ENCODE measurements at regions not wholly inside any gene's neighbourhood (a gene's known extent, or its start where the extent isn't known, plus 50 kb on each side); places are given as distances from the start of the nearest gene placed in this dataset.
"Not testable (repeated sequence)": the region's sequence is repeated elsewhere in the genome, so short reads cannot be mapped to it uniquely, and the experiment has no call there.

GRCh38 chr6:87755708-87756671 lies 54.0 kb upstream of the AKIRIN2 start:
- no peak for DNase-seq

GRCh38 chr6:87754828-87755227 lies 52.8 kb upstream of the AKIRIN2 start:
- DNase-seq, result no peak

DNA sequence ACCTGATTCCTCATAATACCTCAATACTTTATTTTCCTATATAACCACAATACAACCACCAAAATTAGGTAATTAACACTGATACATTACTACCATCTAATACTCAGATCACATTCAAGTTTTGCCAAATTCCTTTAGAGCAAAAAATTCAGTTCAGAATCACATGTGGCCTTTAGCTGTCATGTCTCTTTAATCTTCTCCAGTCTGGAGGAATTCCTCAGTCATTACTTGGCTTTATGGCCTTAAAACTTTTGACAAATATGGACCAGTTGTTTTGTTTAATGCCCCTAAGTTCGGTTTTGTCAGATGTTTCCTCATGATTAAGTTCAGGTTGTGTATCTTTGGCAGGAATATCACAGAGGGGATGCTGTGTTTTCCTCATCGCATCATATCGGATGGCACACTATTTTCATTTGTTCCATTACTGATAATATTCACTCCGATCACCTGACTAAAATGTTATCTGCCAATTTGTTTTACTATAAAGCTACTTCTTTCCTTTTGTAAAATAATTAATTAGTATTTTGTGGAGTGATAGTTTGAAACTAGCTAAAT lies 51.2 kb upstream of the AKIRIN2 start:
- DNase-seq, result no peak

DNA sequence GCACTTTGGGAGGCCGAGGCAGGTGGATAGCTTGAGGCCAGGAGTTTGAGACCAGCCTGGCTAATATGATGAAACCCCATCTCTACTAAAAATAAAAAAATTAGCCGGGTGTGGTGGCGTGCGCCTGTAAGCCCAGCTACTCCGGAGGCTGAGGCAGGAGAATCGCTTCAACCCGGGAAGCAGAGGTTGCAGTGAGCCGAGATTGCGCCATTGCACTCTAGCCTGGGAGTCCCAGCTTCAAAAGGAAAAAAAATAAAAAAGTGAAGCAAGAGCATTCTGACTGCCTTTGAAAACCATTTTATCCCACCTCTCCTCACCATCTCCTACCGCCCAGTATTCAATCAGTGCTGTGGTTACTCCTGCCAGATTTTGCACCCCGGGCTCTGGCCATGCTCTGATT lies 50.5 kb upstream of the AKIRIN2 start:
- not testable (repeated sequence) for DNase-seq

Data from CD4-positive, alpha-beta T cell treated with Interferon alpha-2 for 1 hour (primary cell).